SK-N-SH treated with all-trans-retinoic acid at 6 μM for 48 hours (cell line): ENCODE measurements at regions not wholly inside any gene's neighbourhood (a gene's known extent, or its start where the extent isn't known, plus 50 kb on each side); places are given as distances from the start of the nearest gene placed in this dataset.

Experiments
- ARNTL ChIP-seq: fragments of 450-650 bp; formaldehyde crosslinking; IDR thresholded peaks from 2 replicates; pipeline ENCODE4 v1.5.0; 2020; ENCODE audit warnings: low read depth, mild to moderate bottlenecking, moderate library complexity, borderline replicate concordance
- PPARA ChIP-seq: fragments of 250-450 bp; sonication (Bioruptor Pico); IDR thresholded peaks from 2 replicates; pipeline ENCODE4 v1.5.0; 2020; ENCODE audit warnings: mild to moderate bottlenecking, borderline replicate concordance
- RARB ChIP-seq: fragments of 250-450 bp; sonication (Bioruptor Pico); IDR thresholded peaks from 2 replicates; pipeline ENCODE4 v1.8.0; 2021; ENCODE audit warnings: mild to moderate bottlenecking, moderate library complexity
- TCF4 ChIP-seq: fragments of 250-450 bp; sonication (Bioruptor Pico); IDR thresholded peaks from 2 replicates; pipeline ENCODE4 v1.8.0; 2021; ENCODE audit warnings: mild to moderate bottlenecking, moderate library complexity, borderline replicate concordance
- TOX ChIP-seq: fragments of 250-450 bp; sonication (Bioruptor Pico); IDR thresholded peaks from 2 replicates; pipeline ENCODE4 v1.8.0; 2021; ENCODE audit warnings: mild to moderate bottlenecking, moderate library complexity, borderline replicate concordance
- ZFP30 ChIP-seq: fragments of 450-650 bp; formaldehyde crosslinking; IDR thresholded peaks from 2 replicates; pipeline ENCODE4 v1.5.0; 2022; ENCODE audit warnings: mild to moderate bottlenecking, moderate library complexity
- TF ChIP-seq, protein P1 (sequence below): fragments of 250-450 bp; sonication (Bioruptor Pico); IDR thresholded peaks from 2 replicates; pipeline ENCODE4 v1.8.0; 2020; ENCODE audit warnings: mild to moderate bottlenecking, moderate library complexity, borderline replicate concordance
- TF ChIP-seq, protein P2 (sequence below): fragments of 250-450 bp; sonication (Bioruptor Pico); IDR thresholded peaks from 2 replicates; pipeline ENCODE4 v1.5.0; 2020; ENCODE audit warnings: mild to moderate bottlenecking, moderate library complexity

DNA sequence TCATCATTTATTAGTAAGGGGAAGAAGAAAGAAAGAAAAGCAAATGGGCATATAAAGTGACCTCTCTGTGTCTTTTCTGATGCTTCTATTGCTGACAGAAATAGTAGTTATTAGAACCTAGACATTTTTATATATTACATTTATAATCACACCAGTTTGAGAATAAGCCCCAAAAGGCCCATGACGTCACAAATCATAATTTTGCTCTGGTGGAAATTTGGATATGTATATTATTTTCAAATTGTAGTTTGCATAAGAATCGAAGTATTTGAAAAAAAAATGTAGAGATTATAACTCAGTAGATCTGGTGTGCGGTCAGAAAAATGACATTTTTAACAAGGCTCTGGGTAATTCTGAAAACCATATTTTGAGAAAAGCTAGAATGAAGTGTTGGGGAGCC lies 101.2 kb upstream of the STEAP1 start:
- TF ChIP-seq TOX (CRISPR knock-in tag): no peak
- TF ChIP-seq, protein P1, sequence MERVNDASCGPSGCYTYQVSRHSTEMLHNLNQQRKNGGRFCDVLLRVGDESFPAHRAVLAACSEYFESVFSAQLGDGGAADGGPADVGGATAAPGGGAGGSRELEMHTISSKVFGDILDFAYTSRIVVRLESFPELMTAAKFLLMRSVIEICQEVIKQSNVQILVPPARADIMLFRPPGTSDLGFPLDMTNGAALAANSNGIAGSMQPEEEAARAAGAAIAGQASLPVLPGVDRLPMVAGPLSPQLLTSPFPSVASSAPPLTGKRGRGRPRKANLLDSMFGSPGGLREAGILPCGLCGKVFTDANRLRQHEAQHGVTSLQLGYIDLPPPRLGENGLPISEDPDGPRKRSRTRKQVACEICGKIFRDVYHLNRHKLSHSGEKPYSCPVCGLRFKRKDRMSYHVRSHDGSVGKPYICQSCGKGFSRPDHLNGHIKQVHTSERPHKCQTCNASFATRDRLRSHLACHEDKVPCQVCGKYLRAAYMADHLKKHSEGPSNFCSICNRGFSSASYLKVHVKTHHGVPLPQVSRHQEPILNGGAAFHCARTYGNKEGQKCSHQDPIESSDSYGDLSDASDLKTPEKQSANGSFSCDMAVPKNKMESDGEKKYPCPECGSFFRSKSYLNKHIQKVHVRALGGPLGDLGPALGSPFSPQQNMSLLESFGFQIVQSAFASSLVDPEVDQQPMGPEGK (CRISPR knock-in tag): no peak
- no peak for TF ChIP-seq ZFP30 (CRISPR knock-in tag)
- TF ChIP-seq TCF4: no peak
- no peak for TF ChIP-seq ARNTL
- no peak for TF ChIP-seq RARB (CRISPR knock-in tag)
- TF ChIP-seq, protein P2, sequence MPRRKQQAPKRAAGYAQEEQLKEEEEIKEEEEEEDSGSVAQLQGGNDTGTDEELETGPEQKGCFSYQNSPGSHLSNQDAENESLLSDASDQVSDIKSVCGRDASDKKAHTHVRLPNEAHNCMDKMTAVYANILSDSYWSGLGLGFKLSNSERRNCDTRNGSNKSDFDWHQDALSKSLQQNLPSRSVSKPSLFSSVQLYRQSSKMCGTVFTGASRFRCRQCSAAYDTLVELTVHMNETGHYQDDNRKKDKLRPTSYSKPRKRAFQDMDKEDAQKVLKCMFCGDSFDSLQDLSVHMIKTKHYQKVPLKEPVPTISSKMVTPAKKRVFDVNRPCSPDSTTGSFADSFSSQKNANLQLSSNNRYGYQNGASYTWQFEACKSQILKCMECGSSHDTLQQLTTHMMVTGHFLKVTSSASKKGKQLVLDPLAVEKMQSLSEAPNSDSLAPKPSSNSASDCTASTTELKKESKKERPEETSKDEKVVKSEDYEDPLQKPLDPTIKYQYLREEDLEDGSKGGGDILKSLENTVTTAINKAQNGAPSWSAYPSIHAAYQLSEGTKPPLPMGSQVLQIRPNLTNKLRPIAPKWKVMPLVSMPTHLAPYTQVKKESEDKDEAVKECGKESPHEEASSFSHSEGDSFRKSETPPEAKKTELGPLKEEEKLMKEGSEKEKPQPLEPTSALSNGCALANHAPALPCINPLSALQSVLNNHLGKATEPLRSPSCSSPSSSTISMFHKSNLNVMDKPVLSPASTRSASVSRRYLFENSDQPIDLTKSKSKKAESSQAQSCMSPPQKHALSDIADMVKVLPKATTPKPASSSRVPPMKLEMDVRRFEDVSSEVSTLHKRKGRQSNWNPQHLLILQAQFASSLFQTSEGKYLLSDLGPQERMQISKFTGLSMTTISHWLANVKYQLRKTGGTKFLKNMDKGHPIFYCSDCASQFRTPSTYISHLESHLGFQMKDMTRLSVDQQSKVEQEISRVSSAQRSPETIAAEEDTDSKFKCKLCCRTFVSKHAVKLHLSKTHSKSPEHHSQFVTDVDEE (CRISPR knock-in tag): no peak
- TF ChIP-seq PPARA (CRISPR knock-in tag): no peak
